ENCODE measurements at regions not wholly inside any gene's neighbourhood (a gene's known extent, or its start where the extent isn't known, plus 50 kb on each side); places are given as distances from the start of the nearest gene placed in this dataset.

GRCh38 chr2:12073217-12073852 lies 326.9 kb downstream of the LPIN1 start:
- H3K4me1 ChIP-seq (ENCODE audit: control insufficient read depth, insufficient read depth, low read length): peaks cover 10% of the 10 kb centered on the region; the same call in 1 of the 2 replicates
- H3K27ac ChIP-seq (ENCODE audit: low read depth, low read length): no peak overlapping the region
- H3K9ac ChIP-seq (ENCODE audit: low read length): no peak overlapping the region
- no peaks in the 10 kb centered on the region for H3K36me3 ChIP-seq (ENCODE audit: control insufficient read depth, insufficient read depth, low read length)
- H3K4me3 ChIP-seq (ENCODE audit: low read depth, low read length): no peak overlapping the region
- no peaks in the 10 kb centered on the region for H3K9me3 ChIP-seq (ENCODE audit: control insufficient read depth, insufficient read depth, low read depth, low read length)
- no peaks in the 10 kb centered on the region for H3K27me3 ChIP-seq (ENCODE audit: control insufficient read depth, insufficient read depth, low read length)

GRCh38 chr2:12074126-12074844 lies 327.9 kb downstream of the LPIN1 start:
- H3K27ac ChIP-seq (ENCODE audit: low read depth, low read length): no peak overlapping the region
- no peaks in the 10 kb centered on the region for H3K9me3 ChIP-seq (ENCODE audit: control insufficient read depth, insufficient read depth, low read depth, low read length)
- H3K9ac ChIP-seq (ENCODE audit: low read length): no peak overlapping the region
- no peaks in the 10 kb centered on the region for H3K36me3 ChIP-seq (ENCODE audit: control insufficient read depth, insufficient read depth, low read length)
- H3K4me1 ChIP-seq (ENCODE audit: control insufficient read depth, insufficient read depth, low read length): peaks cover 10% of the 10 kb centered on the region; the same call in 1 of the 2 replicates
- H3K27me3 ChIP-seq (ENCODE audit: control insufficient read depth, insufficient read depth, low read length): no peaks in the 10 kb centered on the region
- H3K4me3 ChIP-seq (ENCODE audit: low read depth, low read length): no peak overlapping the region

- H3K27me3 ChIP-seq (ENCODE audit: control insufficient read depth, insufficient read depth, low read length): no peaks in the 10 kb centered on the region
- no peak overlapping the region for H3K27ac ChIP-seq (ENCODE audit: low read depth, low read length)
- H3K9me3 ChIP-seq (ENCODE audit: control insufficient read depth, insufficient read depth, low read depth, low read length): no peaks in the 10 kb centered on the region
- no peaks in the 10 kb centered on the region for H3K36me3 ChIP-seq (ENCODE audit: control insufficient read depth, insufficient read depth, low read length)
- no peak overlapping the region for H3K9ac ChIP-seq (ENCODE audit: low read length)
- no peak overlapping the region for H3K4me3 ChIP-seq (ENCODE audit: low read depth, low read length)
- H3K4me1 ChIP-seq (ENCODE audit: control insufficient read depth, insufficient read depth, low read length): peaks cover 7% of the 10 kb centered on the region; the same call in 1 of the 2 replicates
These were observed 328.4 kb downstream of the LPIN1 start for GRCh38 chr2:12074845-12075217.

- no peak overlapping the region for H3K27ac ChIP-seq (ENCODE audit: low read depth, low read length)
- no peaks in the 10 kb centered on the region for H3K36me3 ChIP-seq (ENCODE audit: control insufficient read depth, insufficient read depth, low read length)
- no peak overlapping the region for H3K4me3 ChIP-seq (ENCODE audit: low read depth, low read length)
- no peaks in the 10 kb centered on the region for H3K27me3 ChIP-seq (ENCODE audit: control insufficient read depth, insufficient read depth, low read length)
- H3K4me1 ChIP-seq (ENCODE audit: control insufficient read depth, insufficient read depth, low read length): peaks cover 7% of the 10 kb centered on the region; the same call in 1 of the 2 replicates
- no peaks in the 10 kb centered on the region for H3K9me3 ChIP-seq (ENCODE audit: control insufficient read depth, insufficient read depth, low read depth, low read length)
- H3K9ac ChIP-seq (ENCODE audit: low read length): no peak overlapping the region
These were observed 329.2 kb downstream of the LPIN1 start for GRCh38 chr2:12075603-12076002.

- H3K36me3 ChIP-seq (ENCODE audit: control insufficient read depth, insufficient read depth, low read length): no peaks in the 10 kb centered on the region
- no peaks in the 10 kb centered on the region for H3K27me3 ChIP-seq (ENCODE audit: control insufficient read depth, insufficient read depth, low read length)
- H3K9me3 ChIP-seq (ENCODE audit: control insufficient read depth, insufficient read depth, low read depth, low read length): no peaks in the 10 kb centered on the region
- no peak overlapping the region for H3K9ac ChIP-seq (ENCODE audit: low read length)
- no peak overlapping the region for H3K27ac ChIP-seq (ENCODE audit: low read depth, low read length)
- H3K4me1 ChIP-seq (ENCODE audit: control insufficient read depth, insufficient read depth, low read length): peaks cover 10% of the 10 kb centered on the region
- H3K4me3 ChIP-seq (ENCODE audit: low read depth, low read length): no peak overlapping the region
These were observed 330.4 kb downstream of the LPIN1 start for GRCh38 chr2:12076810-12077209.

GRCh38 chr2:12080360-12080759 lies 333.9 kb downstream of the LPIN1 start:
- no peaks in the 10 kb centered on the region for H3K9me3 ChIP-seq (ENCODE audit: control insufficient read depth, insufficient read depth, low read depth, low read length)
- H3K4me1 ChIP-seq (ENCODE audit: control insufficient read depth, insufficient read depth, low read length): peaks cover 31% of the 10 kb centered on the region
- H3K4me3 ChIP-seq (ENCODE audit: low read depth, low read length): no peak overlapping the region
- H3K9ac ChIP-seq (ENCODE audit: low read length): no peak overlapping the region
- no peak overlapping the region for H3K27ac ChIP-seq (ENCODE audit: low read depth, low read length)
- no peaks in the 10 kb centered on the region for H3K27me3 ChIP-seq (ENCODE audit: control insufficient read depth, insufficient read depth, low read length)
- no peaks in the 10 kb centered on the region for H3K36me3 ChIP-seq (ENCODE audit: control insufficient read depth, insufficient read depth, low read length)

- H3K4me3 ChIP-seq (ENCODE audit: low read depth, low read length): no peak overlapping the region
- peaks cover 32% of the 10 kb centered on the region for H3K4me1 ChIP-seq (ENCODE audit: control insufficient read depth, insufficient read depth, low read length)
- H3K27me3 ChIP-seq (ENCODE audit: control insufficient read depth, insufficient read depth, low read length): no peaks in the 10 kb centered on the region
- no peaks in the 10 kb centered on the region for H3K36me3 ChIP-seq (ENCODE audit: control insufficient read depth, insufficient read depth, low read length)
- H3K9ac ChIP-seq (ENCODE audit: low read length): no peak overlapping the region
- H3K9me3 ChIP-seq (ENCODE audit: control insufficient read depth, insufficient read depth, low read depth, low read length): no peaks in the 10 kb centered on the region
- no peak overlapping the region for H3K27ac ChIP-seq (ENCODE audit: low read depth, low read length)
These were observed 335.2 kb downstream of the LPIN1 start for GRCh38 chr2:12081481-12082210.

GRCh38 chr2:12083081-12083581 lies 336.7 kb downstream of the LPIN1 start:
- no peak overlapping the region for H3K4me3 ChIP-seq (ENCODE audit: low read depth, low read length)
- H3K4me1 ChIP-seq (ENCODE audit: control insufficient read depth, insufficient read depth, low read length): peaks cover 32% of the 10 kb centered on the region
- H3K36me3 ChIP-seq (ENCODE audit: control insufficient read depth, insufficient read depth, low read length): no peaks in the 10 kb centered on the region
- no peak overlapping the region for H3K9ac ChIP-seq (ENCODE audit: low read length)
- peak overlapping the region; percentile 39; the same call in 1 of the 2 replicates for H3K27ac ChIP-seq (ENCODE audit: low read depth, low read length)
- H3K9me3 ChIP-seq (ENCODE audit: control insufficient read depth, insufficient read depth, low read depth, low read length): no peaks in the 10 kb centered on the region
- H3K27me3 ChIP-seq (ENCODE audit: control insufficient read depth, insufficient read depth, low read length): no peaks in the 10 kb centered on the region

GRCh38 chr2:12083713-12084419 lies 337.4 kb downstream of the LPIN1 start:
- no peaks in the 10 kb centered on the region for H3K27me3 ChIP-seq (ENCODE audit: control insufficient read depth, insufficient read depth, low read length)
- no peak overlapping the region for H3K4me3 ChIP-seq (ENCODE audit: low read depth, low read length)
- H3K27ac ChIP-seq (ENCODE audit: low read depth, low read length): peak overlapping the region; percentile 39; the same call in 1 of the 2 replicates
- no peak overlapping the region for H3K9ac ChIP-seq (ENCODE audit: low read length)
- H3K9me3 ChIP-seq (ENCODE audit: control insufficient read depth, insufficient read depth, low read depth, low read length): 0 out of 2 replicates have a peak, but pooled peaks cover 5% of the 10 kb centered on the region
- peaks cover 32% of the 10 kb centered on the region for H3K4me1 ChIP-seq (ENCODE audit: control insufficient read depth, insufficient read depth, low read length)
- H3K36me3 ChIP-seq (ENCODE audit: control insufficient read depth, insufficient read depth, low read length): no peaks in the 10 kb centered on the region

- Histone ChIP-seq H3K9me3 (ENCODE audit: control insufficient read depth, insufficient read depth, low read depth, low read length) (0 out of 2 replicates have a peak, but pooled peaks cover 5% of the 10 kb centered on the region), H3K27ac (ENCODE audit: low read depth, low read length) (no peak overlapping the region), H3K4me3 (ENCODE audit: low read depth, low read length) (no peak overlapping the region), H3K9ac (ENCODE audit: low read length) (no peak overlapping the region), H3K4me1 (ENCODE audit: control insufficient read depth, insufficient read depth, low read length) (peaks cover 26% of the 10 kb centered on the region), H3K27me3 (ENCODE audit: control insufficient read depth, insufficient read depth, low read length) (no peaks in the 10 kb centered on the region), H3K36me3 (ENCODE audit: control insufficient read depth, insufficient read depth, low read length) (no peaks in the 10 kb centered on the region)
These were observed 340.7 kb downstream of the LPIN1 start for GRCh38 chr2:12087175-12087574.
